ENCODE measurements at regions not wholly inside any gene's neighbourhood (a gene's known extent, or its start where the extent isn't known, plus 50 kb on each side); places are given as distances from the start of the nearest gene placed in this dataset.

DNA sequence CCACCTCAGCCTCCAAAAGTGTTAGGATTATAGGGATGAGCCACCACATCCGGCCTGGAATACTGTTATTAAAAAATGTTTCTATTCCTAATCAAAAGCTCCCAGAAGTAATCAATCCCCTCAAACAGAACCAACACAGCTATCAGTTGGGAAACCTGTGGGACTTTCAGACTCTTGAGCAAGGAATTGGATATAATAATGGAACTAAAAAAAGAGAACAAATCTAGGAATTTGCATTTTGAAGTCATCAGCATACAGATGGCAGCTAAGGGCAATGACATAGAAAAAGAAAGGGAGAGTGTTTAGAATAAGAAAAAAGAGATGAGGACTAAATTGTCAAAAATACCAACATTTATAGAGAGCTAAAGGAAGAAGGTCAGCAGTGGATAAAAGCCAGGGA lies 54.7 kb upstream of the AMN1 start:
- Mint-ChIP-seq H3K27me3 (ENCODE audit: low read depth, unreplicated experiment) (no peaks in the 10 kb centered on the region), H3K27ac (ENCODE audit: unreplicated experiment) (no peak overlapping the region), H3K4me3 (ENCODE audit: unreplicated experiment) (no peak overlapping the region), H3K9me3 (ENCODE audit: unreplicated experiment) (peaks cover 6% of the 10 kb centered on the region), H3K36me3 (ENCODE audit: low read depth, unreplicated experiment) (no peaks in the 10 kb centered on the region), H3K4me1 (ENCODE audit: low read depth, unreplicated experiment) (no peaks in the 10 kb centered on the region)
- H3K27ac ChIP-seq (ENCODE audit: low read depth, low read length): no peak overlapping the region
- H4K20me1 ChIP-seq (ENCODE audit: insufficient read depth, low read length): no peaks in the 10 kb centered on the region
- FAIRE-seq (no peak), DNase-seq (ENCODE audit: low read depth) (no peak)
- H3K4me2 ChIP-seq (ENCODE audit: low read length): no peak overlapping the region
- no peaks in the 10 kb centered on the region for H3K9me3 ChIP-seq (ENCODE audit: insufficient read depth, low read depth, low read length)
- no peaks in the 10 kb centered on the region for H3K27me3 ChIP-seq (ENCODE audit: insufficient read depth, low read length)
- no peak overlapping the region for H2AFZ ChIP-seq (ENCODE audit: low read depth, low read length)
- no peak overlapping the region for H3K4me3 ChIP-seq (ENCODE audit: insufficient read depth, low read depth, low read length)
- H3K4me1 ChIP-seq (ENCODE audit: insufficient read depth, low read length): no peaks in the 10 kb centered on the region
- no peaks in the 10 kb centered on the region for H3K36me3 ChIP-seq (ENCODE audit: insufficient read depth, low read length)
- no peaks in the 10 kb centered on the region for H3K79me2 ChIP-seq (ENCODE audit: insufficient read depth, low read length)
- H3K9ac ChIP-seq (ENCODE audit: low read length): no peak overlapping the region
- TF ChIP-seq, protein P1, sequence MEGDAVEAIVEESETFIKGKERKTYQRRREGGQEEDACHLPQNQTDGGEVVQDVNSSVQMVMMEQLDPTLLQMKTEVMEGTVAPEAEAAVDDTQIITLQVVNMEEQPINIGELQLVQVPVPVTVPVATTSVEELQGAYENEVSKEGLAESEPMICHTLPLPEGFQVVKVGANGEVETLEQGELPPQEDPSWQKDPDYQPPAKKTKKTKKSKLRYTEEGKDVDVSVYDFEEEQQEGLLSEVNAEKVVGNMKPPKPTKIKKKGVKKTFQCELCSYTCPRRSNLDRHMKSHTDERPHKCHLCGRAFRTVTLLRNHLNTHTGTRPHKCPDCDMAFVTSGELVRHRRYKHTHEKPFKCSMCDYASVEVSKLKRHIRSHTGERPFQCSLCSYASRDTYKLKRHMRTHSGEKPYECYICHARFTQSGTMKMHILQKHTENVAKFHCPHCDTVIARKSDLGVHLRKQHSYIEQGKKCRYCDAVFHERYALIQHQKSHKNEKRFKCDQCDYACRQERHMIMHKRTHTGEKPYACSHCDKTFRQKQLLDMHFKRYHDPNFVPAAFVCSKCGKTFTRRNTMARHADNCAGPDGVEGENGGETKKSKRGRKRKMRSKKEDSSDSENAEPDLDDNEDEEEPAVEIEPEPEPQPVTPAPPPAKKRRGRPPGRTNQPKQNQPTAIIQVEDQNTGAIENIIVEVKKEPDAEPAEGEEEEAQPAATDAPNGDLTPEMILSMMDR (IDR thresholded peaks at IDR 0.05; ENCODE audit: insufficient read depth, low read depth, low read length): no peak
- no peak for TF ChIP-seq EZH2 (IDR thresholded peaks at IDR 0.05; ENCODE audit: insufficient read depth, low read length)

DNA sequence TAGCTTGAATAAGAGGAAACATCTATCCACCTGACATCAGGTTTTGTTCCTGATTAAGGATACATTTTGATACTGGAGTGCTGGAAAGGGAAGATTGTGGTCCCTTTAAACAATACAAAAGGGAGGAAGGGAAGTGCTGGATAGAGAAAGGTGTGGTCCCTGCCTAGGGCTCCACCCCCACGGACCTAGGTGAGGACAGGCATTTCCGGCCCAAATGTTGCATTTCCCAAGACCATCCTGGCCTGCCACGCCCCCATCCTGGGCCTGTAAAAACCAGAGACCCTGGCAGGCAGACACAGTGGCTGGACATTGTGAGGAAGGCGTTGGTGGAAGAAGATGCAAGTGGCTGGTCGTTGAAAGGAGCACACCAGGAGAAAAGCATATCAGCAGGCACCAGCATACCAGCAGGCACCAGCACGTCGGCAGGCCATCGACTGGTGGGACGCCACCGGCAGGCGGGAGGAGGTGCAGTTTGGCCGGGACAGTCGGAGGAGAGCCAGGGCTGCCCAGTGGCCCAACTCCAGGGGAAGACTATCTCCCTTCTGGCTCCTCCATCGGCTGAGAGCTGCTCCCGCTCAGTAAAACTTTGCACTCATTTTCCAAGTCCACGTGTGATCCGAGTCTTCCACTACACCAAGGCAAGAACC lies 53.2 kb upstream of the AMN1 start:
- no peak for TF ChIP-seq EZH2 (IDR thresholded peaks at IDR 0.05; ENCODE audit: insufficient read depth, low read length)
- TF ChIP-seq, protein P1 (IDR thresholded peaks at IDR 0.05; ENCODE audit: insufficient read depth, low read depth, low read length): no peak
- Mint-ChIP-seq H3K4me3 (ENCODE audit: unreplicated experiment) (no peak overlapping the region), H3K27me3 (ENCODE audit: low read depth, unreplicated experiment) (no peaks in the 10 kb centered on the region), H3K36me3 (ENCODE audit: low read depth, unreplicated experiment) (no peaks in the 10 kb centered on the region), H3K9me3 (ENCODE audit: unreplicated experiment) (peaks cover 6% of the 10 kb centered on the region), H3K4me1 (ENCODE audit: low read depth, unreplicated experiment) (no peaks in the 10 kb centered on the region), H3K27ac (ENCODE audit: unreplicated experiment) (no peak overlapping the region)
- Histone ChIP-seq H3K9me3 (ENCODE audit: insufficient read depth, low read depth, low read length) (no peaks in the 10 kb centered on the region), H2AFZ (ENCODE audit: low read depth, low read length) (no peak overlapping the region), H3K4me2 (ENCODE audit: low read length) (no peak overlapping the region), H3K36me3 (ENCODE audit: insufficient read depth, low read length) (no peaks in the 10 kb centered on the region), H3K9ac (ENCODE audit: low read length) (no peak overlapping the region), H4K20me1 (ENCODE audit: insufficient read depth, low read length) (no peaks in the 10 kb centered on the region), H3K27ac (ENCODE audit: low read depth, low read length) (no peak overlapping the region), H3K4me3 (ENCODE audit: insufficient read depth, low read depth, low read length) (no peak overlapping the region), H3K27me3 (ENCODE audit: insufficient read depth, low read length) (no peaks in the 10 kb centered on the region), H3K4me1 (ENCODE audit: insufficient read depth, low read length) (no peaks in the 10 kb centered on the region), H3K79me2 (ENCODE audit: insufficient read depth, low read length) (no peaks in the 10 kb centered on the region)
- no peak for DNase-seq (ENCODE audit: low read depth)
- no peak for FAIRE-seq

DNA sequence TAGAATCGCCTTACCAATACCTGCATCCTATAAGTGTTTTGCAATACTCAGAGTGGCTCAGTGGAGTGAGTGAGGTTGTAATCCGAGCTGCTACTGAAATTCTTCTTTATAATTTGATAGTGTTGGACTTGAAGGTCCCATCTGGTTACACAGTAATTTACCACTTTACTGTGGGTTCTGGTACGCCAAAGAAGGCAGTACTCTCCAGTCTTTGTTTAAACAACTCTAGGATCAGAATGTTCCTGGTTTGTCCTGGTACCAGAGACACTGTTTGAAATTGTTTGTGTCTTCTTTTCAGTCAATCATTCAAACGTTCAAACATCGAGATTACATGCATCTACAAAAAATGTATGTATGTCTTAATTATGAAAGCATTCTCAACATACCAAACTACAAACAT lies 51.3 kb upstream of the AMN1 start:
- Mint-ChIP-seq H3K4me3 (ENCODE audit: unreplicated experiment) (no peak overlapping the region), H3K36me3 (ENCODE audit: low read depth, unreplicated experiment) (no peaks in the 10 kb centered on the region), H3K27ac (ENCODE audit: unreplicated experiment) (no peak overlapping the region), H3K27me3 (ENCODE audit: low read depth, unreplicated experiment) (no peaks in the 10 kb centered on the region), H3K9me3 (ENCODE audit: unreplicated experiment) (peaks cover 6% of the 10 kb centered on the region), H3K4me1 (ENCODE audit: low read depth, unreplicated experiment) (no peaks in the 10 kb centered on the region)
- DNase-seq (ENCODE audit: low read depth) (no peak), FAIRE-seq (no peak)
- Histone ChIP-seq H3K4me3 (ENCODE audit: insufficient read depth, low read depth, low read length) (no peak overlapping the region), H3K27me3 (ENCODE audit: insufficient read depth, low read length) (no peaks in the 10 kb centered on the region), H4K20me1 (ENCODE audit: insufficient read depth, low read length) (no peaks in the 10 kb centered on the region), H3K4me1 (ENCODE audit: insufficient read depth, low read length) (no peaks in the 10 kb centered on the region), H3K27ac (ENCODE audit: low read depth, low read length) (no peak overlapping the region), H3K79me2 (ENCODE audit: insufficient read depth, low read length) (no peaks in the 10 kb centered on the region), H3K9ac (ENCODE audit: low read length) (no peak overlapping the region), H2AFZ (ENCODE audit: low read depth, low read length) (no peak overlapping the region), H3K4me2 (ENCODE audit: low read length) (no peak overlapping the region), H3K9me3 (ENCODE audit: insufficient read depth, low read depth, low read length) (no peaks in the 10 kb centered on the region), H3K36me3 (ENCODE audit: insufficient read depth, low read length) (no peaks in the 10 kb centered on the region)
- no peak for TF ChIP-seq EZH2 (IDR thresholded peaks at IDR 0.05; ENCODE audit: insufficient read depth, low read length)
- TF ChIP-seq, protein P1 (IDR thresholded peaks at IDR 0.05; ENCODE audit: insufficient read depth, low read depth, low read length): no peak
